ENCODE measurements at regions not wholly inside any gene's neighbourhood (a gene's known extent, or its start where the extent isn't known, plus 50 kb on each side); places are given as distances from the start of the nearest gene placed in this dataset.

DNA sequence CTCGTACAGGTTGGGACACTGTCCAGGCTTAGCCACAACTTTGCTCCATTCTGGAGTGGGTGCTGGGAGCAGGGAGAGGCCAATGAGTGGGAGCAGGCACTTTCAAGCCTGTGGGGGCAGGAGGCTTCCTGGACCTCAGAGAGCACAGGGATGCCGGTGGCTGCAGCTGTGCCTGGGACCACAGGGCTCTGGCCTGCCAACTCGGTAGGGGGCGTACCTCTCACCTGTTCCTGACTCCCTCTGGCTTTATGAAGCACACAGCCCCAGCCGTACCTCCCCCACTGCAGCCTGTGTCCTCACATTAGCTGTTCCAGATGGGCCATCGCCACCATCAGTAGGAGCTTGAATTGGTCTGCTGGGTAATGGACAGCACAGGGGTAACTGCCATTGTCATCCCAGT lies 278.7 kb upstream of the KLHL1 start:
- no peak for TF ChIP-seq CTCF (IDR thresholded peaks at IDR 0.05; ENCODE audit: borderline replicate concordance, extremely low read depth, low read length, poor library complexity, severe bottlenecking)
- TF ChIP-seq EZH2 (IDR thresholded peaks at IDR 0.05; ENCODE audit: borderline replicate concordance, low read depth, low read length, severe bottlenecking): no peak

All from DND-41 (cell line).